CD4-positive, alpha-beta T cell treated with Interleukin-17A for 4 hours (primary cell): ENCODE measurements at regions not wholly inside any gene's neighbourhood (a gene's known extent, or its start where the extent isn't known, plus 50 kb on each side); places are given as distances from the start of the nearest gene placed in this dataset.
A peak's percentile ranks its signal among the peaks of the same experiment; 100 is the strongest.

Source experiments
- DNase-seq: peaks from one replicate; pipeline ENCODE4 v3.0.0-alpha.2; 2020; ENCODE audit warnings: mixed read lengths

- DNase-seq, result no peak
Observed at GRCh38 chr14:89626233-89626806, 209.3 kb upstream of the FOXN3 start.

GRCh38 chr14:89625731-89626232, 208.7 kb upstream of the FOXN3 start:
- DNase-seq, result no peak

- DNase-seq, result no peak
Observed at GRCh38 chr14:89625244-89625713, 208.2 kb upstream of the FOXN3 start.

- DNase-seq, result no peak
Observed at GRCh38 chr14:89624500-89625156, 207.6 kb upstream of the FOXN3 start.

GRCh38 chr14:89621791-89622638, 205.0 kb upstream of the FOXN3 start:
- DNase-seq, result no peak

GRCh38 chr14:89621009-89621421, 204.0 kb upstream of the FOXN3 start:
- DNase-seq, result peak; percentile 67

GRCh38 chr14:89620436-89620835, 203.4 kb upstream of the FOXN3 start:
- DNase-seq, result no peak

GRCh38 chr14:89619596-89619995, 202.6 kb upstream of the FOXN3 start:
- no peak for DNase-seq

- DNase-seq, result peak; percentile 74
Observed at GRCh38 chr14:89618811-89619551, 201.9 kb upstream of the FOXN3 start.

- no peak for DNase-seq
Observed at GRCh38 chr14:89618330-89618708, 201.3 kb upstream of the FOXN3 start.

GRCh38 chr14:89617481-89618329, 200.7 kb upstream of the FOXN3 start:
- peak; percentile 54 for DNase-seq

- peak; percentile 48 for DNase-seq
Observed at GRCh38 chr14:89616852-89617341, 199.9 kb upstream of the FOXN3 start.

GRCh38 chr14:89616425-89616824, 199.4 kb upstream of the FOXN3 start:
- no peak for DNase-seq

- DNase-seq, result no peak
Observed at GRCh38 chr14:89615421-89615820, 198.4 kb upstream of the FOXN3 start.

- DNase-seq, result no peak
Observed at GRCh38 chr14:89614009-89614691, 197.1 kb upstream of the FOXN3 start.

- DNase-seq, result no peak
Observed at GRCh38 chr14:89613260-89614008, 196.4 kb upstream of the FOXN3 start.

- DNase-seq, result no peak
Observed at GRCh38 chr14:89609500-89610100, 192.6 kb upstream of the FOXN3 start.

- DNase-seq, result no peak
Observed at GRCh38 chr14:89607453-89607852, 190.4 kb upstream of the FOXN3 start.

- no peak for DNase-seq
Observed at GRCh38 chr14:89603938-89604480, 187.0 kb upstream of the FOXN3 start.
